Hepatocyte (in vitro differentiated cells): ENCODE measurements at regions not wholly inside any gene's neighbourhood (a gene's known extent, or its start where the extent isn't known, plus 50 kb on each side); places are given as distances from the start of the nearest gene placed in this dataset.

Experiments
- CTCF ChIP-seq: fragments of 200-600 bp; sonication (generic); IDR thresholded peaks from 2 replicates; pipeline ENCODE4 v1.5.1; 2016; ENCODE audit warnings: antibody characterized with exemption, mild to moderate bottlenecking; ENCODE audit not compliant: poor library complexity
- EZH2 ChIP-seq: fragments of 200-600 bp; sonication (generic); IDR thresholded peaks from 2 replicates; pipeline ENCODE4 v1.6.1; 2016; ENCODE audit warnings: antibody characterized with exemption, mild to moderate bottlenecking, borderline replicate concordance
- EZH2phosphoT487 ChIP-seq: fragments of 200-600 bp; sonication (generic); IDR thresholded peaks from one replicate; pipeline ENCODE4 v1.6.1; 2018; ENCODE audit warnings: antibody characterized with exemption, mild to moderate bottlenecking, low read depth, moderate library complexity; ENCODE audit not compliant: unreplicated experiment, severe bottlenecking

GRCh38 chr12:20030826-20031225, 337.5 kb upstream of the PDE3A start:
- TF ChIP-seq EZH2phosphoT487: no peak
- no peak for TF ChIP-seq CTCF
- no peak for TF ChIP-seq EZH2
